Activated naive CD4-positive, alpha-beta T cell treated with anti-CD3 and anti-CD28 coated beads for 36 hours (primary cell): ENCODE measurements at regions not wholly inside any gene's neighbourhood (a gene's known extent, or its start where the extent isn't known, plus 50 kb on each side); places are given as distances from the start of the nearest gene placed in this dataset.

Experiments
- CTCF ChIA-PET: fragments of 350-600 bp; sonication (Branson Sonifier 250); formaldehyde crosslinking; loops from one replicate; lab custom pipeline; 2021; ENCODE audit warnings: antibody characterized with exemption; lab: Charles Lee
- DNase-seq: peaks from one replicate; pipeline ENCODE4 v3.0.0-alpha.2; 2020
- H3K27ac Mint-ChIP-seq: one replicate; pipeline ENCODE4 v1.8.0; 2021; ENCODE audit warnings: mild to moderate bottlenecking, mixed read lengths
- H3K27me3 Mint-ChIP-seq: one replicate; pipeline ENCODE4 v1.8.0; 2021; ENCODE audit warnings: low read depth, mixed read lengths
- H3K36me3 Mint-ChIP-seq: one replicate; pipeline ENCODE4 v1.8.0; 2021; ENCODE audit warnings: low read depth, mixed read lengths
- H3K4me1 Mint-ChIP-seq: one replicate; pipeline ENCODE4 v1.8.0; 2021; ENCODE audit warnings: low read depth, mixed read lengths
- H3K4me3 Mint-ChIP-seq: one replicate; pipeline ENCODE4 v1.8.0; 2021; ENCODE audit warnings: mild to moderate bottlenecking, moderate library complexity, mixed read lengths
- H3K9me3 Mint-ChIP-seq: one replicate; pipeline ENCODE4 v1.8.0; 2021; ENCODE audit warnings: mixed read lengths
- intact Hi-C: fragments of 100-400 bp; cut with micrococcal nuclease; formaldehyde crosslinking; loops from one replicate; pipeline ENCODE4 v1.15.1; 2023

DNA sequence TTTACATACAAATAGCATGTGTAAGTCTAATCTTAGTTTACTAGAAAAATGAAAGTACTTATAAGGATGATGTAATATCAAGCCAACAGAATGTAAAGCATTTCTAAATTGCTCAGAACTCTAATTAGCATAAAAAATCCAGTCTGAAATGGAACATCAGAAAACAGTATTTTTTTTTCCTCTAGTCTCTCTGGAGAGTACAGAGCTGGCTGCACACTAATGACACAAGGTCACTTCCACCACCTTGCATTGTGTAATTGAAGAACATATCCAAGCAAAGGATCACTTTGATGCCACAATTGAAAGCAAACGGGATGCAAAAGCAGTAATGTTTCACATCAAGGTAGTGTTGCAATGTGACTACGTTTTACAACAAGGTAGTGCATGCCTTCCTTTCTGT, 548.0 kb upstream of the LUZP2 start:
- DNase-seq = no peak
- H3K36me3 Mint-ChIP-seq = no peaks in the 10 kb centered on the region
- no peaks in the 10 kb centered on the region for H3K27me3 Mint-ChIP-seq
- no peak overlapping the region for H3K4me3 Mint-ChIP-seq
- H3K4me1 Mint-ChIP-seq = no peaks in the 10 kb centered on the region
- H3K27ac Mint-ChIP-seq = no peak overlapping the region
- intact Hi-C loops = no loop called here
- H3K9me3 Mint-ChIP-seq = peaks cover 3% of the 10 kb centered on the region
- CTCF ChIA-PET = no interaction called here

DNA sequence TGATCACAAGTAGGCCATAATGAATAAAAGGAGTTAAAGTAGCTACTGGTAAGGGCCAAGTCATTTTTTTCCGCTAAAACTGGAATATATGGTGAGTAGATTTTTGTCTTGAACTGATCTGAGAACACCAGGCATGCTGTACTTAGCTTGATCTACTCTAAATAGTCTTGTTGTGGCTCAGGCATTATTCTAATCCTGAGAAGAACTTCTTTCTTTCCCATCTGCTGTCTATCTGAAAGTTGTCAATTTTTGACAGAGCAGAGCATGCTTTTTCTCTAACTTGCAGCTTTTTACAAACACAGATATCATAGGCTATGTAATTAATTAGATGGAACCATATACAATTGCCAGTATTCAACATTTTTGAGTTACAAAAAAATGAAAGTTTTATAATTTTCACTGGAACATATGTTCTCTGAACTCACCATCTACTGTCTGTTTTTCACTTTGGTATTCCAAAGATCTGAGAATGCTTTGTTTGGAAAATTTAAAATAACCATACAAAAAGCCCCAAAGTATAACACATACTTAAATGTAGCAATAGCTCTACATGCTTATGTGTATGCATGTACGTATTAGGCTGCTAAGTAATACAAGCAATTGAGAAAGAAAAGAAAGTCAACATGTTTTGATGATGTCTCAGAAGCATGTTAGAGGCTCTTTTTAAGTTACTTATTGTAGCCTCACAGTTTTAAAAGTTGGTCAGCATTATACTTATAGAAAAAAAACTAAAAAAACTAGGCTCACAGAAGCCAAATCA, 542.7 kb upstream of the LUZP2 start:
- Mint-ChIP-seq H3K4me1 (no peaks in the 10 kb centered on the region), H3K27ac (no peak overlapping the region), H3K36me3 (no peaks in the 10 kb centered on the region), H3K9me3 (no peaks in the 10 kb centered on the region), H3K27me3 (no peaks in the 10 kb centered on the region), H3K4me3 (no peak overlapping the region)
- CTCF ChIA-PET = no interaction called here
- intact Hi-C loops = no loop called here
- DNase-seq = no peak

DNA sequence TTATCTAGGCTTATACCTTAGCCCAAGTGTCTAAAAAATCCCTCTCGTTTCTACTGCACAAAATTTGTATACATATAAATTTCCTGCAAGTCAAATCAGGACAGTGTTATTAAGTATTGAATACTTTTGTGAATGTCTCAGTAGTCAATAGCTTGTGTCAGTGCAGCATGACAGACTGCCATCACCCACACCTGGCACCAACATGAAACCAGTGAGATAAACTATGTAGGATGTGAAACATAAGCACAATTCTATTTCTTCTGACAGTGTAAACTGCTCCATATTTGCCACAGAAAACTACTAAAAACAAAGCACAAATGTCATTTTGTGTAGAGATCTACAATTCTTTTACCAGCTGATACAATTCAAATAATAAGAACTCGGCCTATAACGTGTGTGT, 542.1 kb upstream of the LUZP2 start:
- no peak for DNase-seq
- Mint-ChIP-seq H3K27me3 (no peaks in the 10 kb centered on the region), H3K4me3 (no peak overlapping the region), H3K27ac (no peak overlapping the region), H3K4me1 (no peaks in the 10 kb centered on the region), H3K36me3 (no peaks in the 10 kb centered on the region), H3K9me3 (no peaks in the 10 kb centered on the region)
- CTCF ChIA-PET = interaction anchor here (0.7 kb wide), 1 partner anchor 682 kb away, joined by 4 read pairs; no protein-coding TSS in a partner anchor
- intact Hi-C loops = no loop called here

DNA sequence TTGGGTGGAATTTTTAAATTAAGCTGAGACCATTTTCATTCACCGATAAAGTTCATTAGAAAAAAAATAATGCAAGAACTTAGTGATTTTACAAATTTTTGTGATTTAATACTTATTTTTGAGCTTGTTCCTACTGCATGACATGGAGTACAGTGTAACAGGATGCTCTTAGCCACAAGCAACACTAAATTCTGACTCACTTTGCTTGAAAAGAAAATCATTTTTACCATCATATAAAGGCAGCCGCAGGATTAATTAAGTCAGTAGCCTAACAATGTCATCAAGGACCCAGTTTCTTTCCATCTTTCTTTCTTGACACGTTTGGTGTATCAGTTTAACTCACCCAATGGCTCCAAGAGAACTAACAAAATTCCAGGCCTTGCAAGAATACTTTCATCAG, 540.3 kb upstream of the LUZP2 start:
- no peak for DNase-seq
- CTCF ChIA-PET = interaction anchor here (0.5 kb wide), 1 partner anchor 25 kb away, joined by 3 read pairs; no protein-coding TSS in a partner anchor
- Mint-ChIP-seq H3K27me3 (no peaks in the 10 kb centered on the region), H3K4me3 (no peak overlapping the region), H3K36me3 (no peaks in the 10 kb centered on the region), H3K4me1 (no peaks in the 10 kb centered on the region), H3K27ac (no peak overlapping the region), H3K9me3 (no peaks in the 10 kb centered on the region)
- intact Hi-C loops = no loop called here

DNA sequence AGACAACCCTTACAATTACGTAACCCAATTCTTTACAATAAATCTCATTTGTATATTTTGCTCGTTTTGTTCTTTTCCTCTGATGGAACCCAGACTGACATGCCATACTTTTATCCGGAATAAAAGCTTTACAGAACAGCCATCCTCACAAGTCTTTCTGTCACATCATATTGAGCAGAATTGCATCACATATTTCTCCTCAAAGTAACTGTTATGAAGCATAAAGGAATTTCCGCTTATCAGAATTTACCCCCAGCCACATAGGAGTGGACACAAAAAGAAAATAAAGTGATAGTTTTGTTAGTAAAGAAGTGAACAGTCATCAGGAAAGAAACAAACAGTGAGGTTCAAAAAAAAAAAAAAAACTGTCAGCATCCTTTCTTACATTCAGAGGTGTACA, 539.5 kb upstream of the LUZP2 start:
- no peaks in the 10 kb centered on the region for H3K9me3 Mint-ChIP-seq
- H3K27ac Mint-ChIP-seq = no peak overlapping the region
- H3K36me3 Mint-ChIP-seq = no peaks in the 10 kb centered on the region
- CTCF ChIA-PET = interaction anchor here (0.7 kb wide), 1 partner anchor 59 kb away, joined by 5 read pairs; no protein-coding TSS in a partner anchor
- H3K27me3 Mint-ChIP-seq = no peaks in the 10 kb centered on the region
- DNase-seq = no peak
- intact Hi-C loops = no loop called here
- H3K4me3 Mint-ChIP-seq = no peak overlapping the region
- no peaks in the 10 kb centered on the region for H3K4me1 Mint-ChIP-seq

DNA sequence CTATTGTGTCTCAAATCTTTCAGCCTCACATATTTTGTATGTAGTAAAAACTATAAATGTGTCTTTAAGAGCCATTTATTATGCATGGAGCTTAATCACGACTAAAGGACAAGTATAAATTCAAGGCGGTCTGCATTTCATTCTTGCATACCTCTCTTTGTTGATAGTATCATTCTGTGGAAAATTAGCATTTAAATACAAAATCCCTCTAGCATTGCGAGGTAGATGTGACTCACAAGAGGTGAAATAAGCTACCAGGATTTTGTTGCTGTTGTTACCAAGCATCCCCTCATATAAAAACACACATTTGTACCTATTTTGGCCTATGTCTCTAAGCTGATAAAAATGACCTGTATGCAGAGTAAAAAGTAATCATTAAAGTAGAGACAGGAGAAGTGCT, 537.4 kb upstream of the LUZP2 start:
- intact Hi-C loops = no loop called here
- CTCF ChIA-PET = no interaction called here
- no peak for DNase-seq
- Mint-ChIP-seq H3K36me3 (no peaks in the 10 kb centered on the region), H3K27me3 (no peaks in the 10 kb centered on the region), H3K9me3 (peaks cover 6% of the 10 kb centered on the region), H3K4me3 (no peak overlapping the region), H3K27ac (no peak overlapping the region), H3K4me1 (no peaks in the 10 kb centered on the region)

DNA sequence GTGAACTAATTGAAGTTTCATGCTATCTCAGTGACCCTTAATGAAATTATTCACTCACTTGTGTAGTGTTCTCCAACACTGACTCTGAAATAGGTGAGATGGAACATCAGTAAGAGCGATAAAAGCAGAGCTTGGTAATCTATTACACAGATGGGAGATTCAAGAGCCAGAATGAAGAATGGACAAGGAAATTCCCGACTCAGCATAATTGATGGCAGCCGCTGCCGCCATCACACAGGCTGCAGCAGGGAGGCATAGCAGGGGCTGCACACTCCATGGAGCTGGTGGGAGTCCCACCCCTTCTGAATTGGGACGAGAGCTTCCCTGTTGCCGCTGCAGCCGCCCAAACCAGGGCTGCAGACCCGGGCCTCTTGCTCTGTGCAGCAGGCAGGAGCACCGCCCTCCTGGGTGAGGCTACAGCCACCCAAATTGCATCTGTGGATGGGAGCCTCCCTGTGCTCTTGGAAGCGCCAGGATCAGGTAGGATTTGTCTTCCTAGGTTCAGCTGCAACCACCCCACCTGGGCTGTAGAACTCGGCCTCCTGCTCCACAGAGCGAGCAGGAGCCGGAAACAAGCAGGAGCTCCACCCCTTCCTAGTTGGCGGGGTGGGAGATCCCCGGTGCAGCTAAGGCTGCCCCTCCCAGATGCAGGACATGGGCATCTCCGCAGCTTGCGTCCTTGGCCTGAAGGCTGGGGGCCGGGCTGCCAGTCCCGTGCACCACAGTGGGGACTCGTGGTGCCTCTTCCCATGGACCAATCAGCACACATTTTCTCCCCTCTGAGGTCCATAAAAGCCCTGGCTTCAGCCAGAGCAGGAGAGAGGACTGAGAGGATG, 535.1 kb upstream of the LUZP2 start:
- no peak for DNase-seq
- Mint-ChIP-seq H3K9me3 (peaks cover 7% of the 10 kb centered on the region), H3K36me3 (no peaks in the 10 kb centered on the region), H3K27ac (no peak overlapping the region), H3K4me1 (no peaks in the 10 kb centered on the region), H3K4me3 (no peak overlapping the region), H3K27me3 (no peaks in the 10 kb centered on the region)
- intact Hi-C loops = no loop called here
- CTCF ChIA-PET = no interaction called here

DNA sequence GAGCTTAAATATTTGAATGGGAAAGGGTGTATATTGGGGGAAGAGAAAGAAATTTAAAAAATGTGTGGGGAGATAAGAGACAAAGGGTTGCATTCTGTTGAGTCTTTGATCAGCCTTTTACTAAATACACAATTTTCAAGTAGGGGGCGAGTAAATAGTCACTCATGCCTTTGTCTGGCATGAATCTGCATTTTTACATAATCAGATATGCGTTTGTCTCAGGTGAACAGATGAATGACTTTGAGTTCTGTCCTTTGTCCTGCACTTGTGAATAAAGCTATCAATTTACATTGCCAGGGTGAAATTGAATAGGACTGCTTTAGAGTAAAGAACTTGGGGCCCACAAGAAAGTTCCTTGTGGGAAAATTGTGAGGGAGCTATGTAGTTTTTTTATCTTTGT, 523.6 kb upstream of the LUZP2 start:
- Mint-ChIP-seq H3K9me3 (peaks cover 8% of the 10 kb centered on the region), H3K27ac (no peak overlapping the region), H3K27me3 (no peaks in the 10 kb centered on the region), H3K4me3 (no peak overlapping the region), H3K36me3 (no peaks in the 10 kb centered on the region), H3K4me1 (no peaks in the 10 kb centered on the region)
- intact Hi-C loops = no loop called here
- CTCF ChIA-PET = no interaction called here
- no peak for DNase-seq

DNA sequence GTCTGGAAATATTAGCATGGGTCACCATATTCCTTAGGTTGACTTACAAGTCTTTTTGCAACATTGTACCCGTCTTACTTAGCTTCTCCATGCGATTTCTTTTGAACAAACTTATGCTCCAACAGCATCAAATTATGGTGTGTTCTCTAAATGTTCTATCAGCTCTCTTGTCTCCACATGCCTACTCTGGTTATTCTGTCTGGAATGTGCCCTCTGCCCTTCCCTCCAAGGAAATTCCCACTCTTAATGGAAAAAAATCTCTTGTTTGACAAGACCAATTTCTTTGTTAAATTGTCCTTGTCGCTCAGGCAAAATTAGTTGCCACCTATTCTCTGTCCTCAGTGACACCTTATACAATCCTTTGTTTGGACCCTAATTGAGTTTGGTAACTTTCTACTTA, 522.8 kb upstream of the LUZP2 start:
- Mint-ChIP-seq H3K27me3 (no peaks in the 10 kb centered on the region), H3K4me1 (no peaks in the 10 kb centered on the region), H3K36me3 (no peaks in the 10 kb centered on the region), H3K4me3 (no peak overlapping the region), H3K9me3 (peaks cover 8% of the 10 kb centered on the region), H3K27ac (no peak overlapping the region)
- DNase-seq = no peak
- intact Hi-C loops = no loop called here
- CTCF ChIA-PET = no interaction called here

DNA sequence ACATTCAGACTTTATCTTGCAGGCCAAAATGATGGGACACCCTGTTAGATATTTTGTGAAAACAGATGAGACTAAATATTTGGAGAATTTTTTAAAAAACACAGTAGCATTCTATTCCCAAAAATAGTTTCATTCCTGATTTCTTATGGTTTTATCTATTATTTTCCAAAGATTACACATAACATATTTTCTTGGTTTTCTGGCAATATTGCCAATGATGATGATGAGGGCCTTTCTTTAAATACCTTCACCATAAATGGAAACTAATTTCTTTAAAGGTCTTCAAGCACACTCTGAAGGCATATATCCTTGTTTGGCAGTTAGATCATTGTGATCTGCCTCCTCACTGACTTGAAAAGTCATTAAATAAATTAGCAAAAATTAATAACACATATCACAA, 522.3 kb upstream of the LUZP2 start:
- Mint-ChIP-seq H3K27ac (no peak overlapping the region), H3K9me3 (peaks cover 8% of the 10 kb centered on the region), H3K27me3 (no peaks in the 10 kb centered on the region), H3K4me3 (no peak overlapping the region), H3K4me1 (no peaks in the 10 kb centered on the region), H3K36me3 (no peaks in the 10 kb centered on the region)
- DNase-seq = no peak
- intact Hi-C loops = no loop called here
- CTCF ChIA-PET = no interaction called here

DNA sequence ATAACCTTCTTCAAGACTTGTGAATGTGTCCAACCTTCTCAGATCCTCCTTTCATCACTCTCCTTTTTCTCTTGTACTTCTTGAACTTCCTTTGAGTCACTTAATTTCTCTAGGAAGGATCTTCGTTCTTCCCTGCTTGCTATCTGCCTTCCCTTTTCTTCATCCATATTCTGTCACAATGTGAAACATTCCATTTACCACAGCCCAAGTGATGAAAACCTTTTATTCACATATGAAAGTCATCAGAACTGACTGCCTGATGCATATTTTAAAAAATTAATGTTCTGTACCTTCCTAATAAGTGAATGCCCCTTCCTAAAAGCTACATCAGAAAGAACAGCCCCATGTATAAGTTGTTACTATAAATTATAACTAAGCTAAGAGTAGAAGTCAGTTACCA, 520.4 kb upstream of the LUZP2 start:
- intact Hi-C loops = no loop called here
- H3K36me3 Mint-ChIP-seq = no peaks in the 10 kb centered on the region
- CTCF ChIA-PET = no interaction called here
- peaks cover 3% of the 10 kb centered on the region for H3K9me3 Mint-ChIP-seq
- no peaks in the 10 kb centered on the region for H3K27me3 Mint-ChIP-seq
- no peak overlapping the region for H3K4me3 Mint-ChIP-seq
- H3K27ac Mint-ChIP-seq = no peak overlapping the region
- DNase-seq = no peak
- H3K4me1 Mint-ChIP-seq = no peaks in the 10 kb centered on the region

DNA sequence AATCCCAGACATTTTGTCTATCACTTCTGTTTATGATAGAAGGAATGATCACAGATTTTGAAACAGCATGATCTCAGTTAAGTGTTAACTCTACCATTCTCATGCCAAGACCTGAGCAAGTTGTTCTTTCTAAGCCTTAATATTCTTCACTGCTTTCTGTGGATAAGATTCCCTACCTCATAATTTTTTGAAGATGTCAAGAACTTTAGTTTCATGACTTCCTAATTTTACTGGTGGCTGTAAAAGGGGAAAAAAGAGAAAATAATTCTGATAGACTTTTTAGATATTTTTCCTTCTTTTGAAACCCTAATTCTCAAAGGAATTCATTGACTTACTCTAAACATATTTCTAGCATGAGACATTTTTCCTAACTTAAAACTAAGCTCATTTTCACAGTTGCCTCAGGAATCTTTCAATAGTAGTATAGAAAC, 520.0 kb upstream of the LUZP2 start:
- DNase-seq = no peak
- CTCF ChIA-PET = no interaction called here
- H3K9me3 Mint-ChIP-seq = peaks cover 3% of the 10 kb centered on the region
- intact Hi-C loops = no loop called here
- no peak overlapping the region for H3K4me3 Mint-ChIP-seq
- no peaks in the 10 kb centered on the region for H3K4me1 Mint-ChIP-seq
- H3K27ac Mint-ChIP-seq = no peak overlapping the region
- no peaks in the 10 kb centered on the region for H3K27me3 Mint-ChIP-seq
- no peaks in the 10 kb centered on the region for H3K36me3 Mint-ChIP-seq
